Activated naive CD4-positive, alpha-beta T cell treated with anti-CD3 and anti-CD28 coated beads, Interleukin-2, amount 50 U/mL, for 16 hours (primary cell): ENCODE measurements at regions not wholly inside any gene's neighbourhood (a gene's known extent, or its start where the extent isn't known, plus 50 kb on each side); places are given as distances from the start of the nearest gene placed in this dataset.
"Not testable (repeated sequence)": the region's sequence is repeated elsewhere in the genome, so short reads cannot be mapped to it uniquely, and the experiment has no call there.

ENCODE experiments used
- DNase-seq: peaks from one replicate; pipeline ENCODE4 v3.0.0-alpha.2; 2020

- no peak for DNase-seq
Measured at GRCh38 chr2:220585241-220585640, 957.8 kb downstream of the SLC4A3 start.

- no peak for DNase-seq
Measured at GRCh38 chr2:220586980-220587530, 959.6 kb downstream of the SLC4A3 start.

GRCh38 chr2:220588148-220588547 lies 960.7 kb downstream of the SLC4A3 start:
- no peak for DNase-seq

GRCh38 chr2:220590476-220590875 lies 963.0 kb downstream of the SLC4A3 start:
- DNase-seq = no peak

GRCh38 chr2:220593526-220593925 lies 966.1 kb downstream of the SLC4A3 start:
- DNase-seq = no peak

- DNase-seq = no peak
Measured at GRCh38 chr2:220601674-220602073, 970.4 kb downstream of the EPHA4 start.

- not testable (repeated sequence) for DNase-seq
Measured at GRCh38 chr2:220613004-220613403, 959.1 kb downstream of the EPHA4 start.

- DNase-seq = no peak
Measured at GRCh38 chr2:220614064-220614463, 958.0 kb downstream of the EPHA4 start.

- no peak for DNase-seq
Measured at GRCh38 chr2:220619525-220620220, 952.4 kb downstream of the EPHA4 start.

- DNase-seq = no peak
Measured at GRCh38 chr2:220626603-220627002, 945.5 kb downstream of the EPHA4 start.

GRCh38 chr2:220628252-220628651 lies 943.9 kb downstream of the EPHA4 start:
- DNase-seq = no peak

GRCh38 chr2:220641137-220641536 lies 931.0 kb downstream of the EPHA4 start:
- no peak for DNase-seq

GRCh38 chr2:220646424-220646823 lies 925.7 kb downstream of the EPHA4 start:
- DNase-seq = no peak

GRCh38 chr2:220648628-220649027 lies 923.5 kb downstream of the EPHA4 start:
- DNase-seq = no peak

GRCh38 chr2:220653776-220654175 lies 918.3 kb downstream of the EPHA4 start:
- no peak for DNase-seq

- no peak for DNase-seq
Measured at GRCh38 chr2:220654322-220654721, 917.8 kb downstream of the EPHA4 start.

- DNase-seq = no peak
Measured at GRCh38 chr2:220660277-220661145, 911.6 kb downstream of the EPHA4 start.

- DNase-seq = no peak
Measured at GRCh38 chr2:220662431-220662830, 909.7 kb downstream of the EPHA4 start.

GRCh38 chr2:220663065-220663464 lies 909.0 kb downstream of the EPHA4 start:
- no peak for DNase-seq

- no peak for DNase-seq
Measured at GRCh38 chr2:220664272-220665107, 907.6 kb downstream of the EPHA4 start.

GRCh38 chr2:220665108-220665471 lies 907.0 kb downstream of the EPHA4 start:
- DNase-seq = no peak

GRCh38 chr2:220669324-220669723 lies 902.8 kb downstream of the EPHA4 start:
- DNase-seq = no peak

- DNase-seq = no peak
Measured at GRCh38 chr2:220670511-220670910, 901.6 kb downstream of the EPHA4 start.
